WERI-Rb-1 (cell line): ENCODE measurements at regions not wholly inside any gene's neighbourhood (a gene's known extent, or its start where the extent isn't known, plus 50 kb on each side); places are given as distances from the start of the nearest gene placed in this dataset.

ENCODE experiments used
- DNase-seq: peaks from one replicate; pipeline ENCODE4 v3.0.0-alpha.2; 2020
- H3K27ac ChIP-seq: fragments of 250-450 bp; sonication (Bioruptor Pico); 2 replicates; pipeline ENCODE4 v1.5.1; 2020; ENCODE audit warnings: mild to moderate bottlenecking, moderate library complexity
- H3K27me3 ChIP-seq: fragments of 250-450 bp; sonication (Bioruptor Pico); 2 replicates; pipeline ENCODE4 v1.5.1; 2021; ENCODE audit warnings: mild to moderate bottlenecking, low read depth, moderate library complexity; ENCODE audit not compliant: insufficient read depth, severe bottlenecking
- H3K36me3 ChIP-seq: fragments of 250-450 bp; sonication (Bioruptor Pico); 2 replicates; pipeline ENCODE4 v1.5.1; 2020; ENCODE audit warnings: mild to moderate bottlenecking, moderate library complexity
- H3K4me3 ChIP-seq: 2 replicates; pipeline ENCODE4 v1.5.1; 2011; ENCODE audit warnings: low read depth, mild to moderate bottlenecking, control low read depth, low read length
- H3K9me3 ChIP-seq: fragments of 250-450 bp; sonication (Bioruptor Pico); 2 replicates; pipeline ENCODE4 v1.5.1; 2021; ENCODE audit warnings: mild to moderate bottlenecking, moderate library complexity; ENCODE audit not compliant: severe bottlenecking
- TF ChIP-seq, protein P1 (sequence below): IDR thresholded peaks from 2 replicates; pipeline ENCODE4 v1.5.1; 2011; ENCODE audit warnings: low read depth, mild to moderate bottlenecking, control low read depth, inconsistent platforms, low read length

DNA sequence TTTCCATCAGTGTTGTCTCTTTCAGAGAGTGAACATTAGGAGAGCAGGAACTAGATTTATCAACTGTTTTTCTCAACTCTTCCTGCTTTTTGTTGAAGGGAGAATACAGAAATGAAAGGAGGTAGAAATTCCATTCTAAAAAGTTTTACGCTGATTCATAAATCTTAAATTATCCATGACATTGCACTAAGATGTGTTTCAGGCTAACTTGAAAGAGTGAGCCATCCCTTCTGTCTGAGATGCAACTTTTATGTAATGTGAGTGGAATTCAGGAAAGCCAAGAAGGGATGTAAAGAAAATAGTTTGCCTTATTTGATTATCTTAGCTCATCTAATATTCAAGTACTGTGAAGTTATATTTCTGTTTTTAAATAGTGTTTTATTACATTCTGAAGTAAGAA is 349.5 kb upstream of the RGS6 start:
- Histone ChIP-seq H3K4me3 (no peak overlapping the region), H3K36me3 (no peaks in the 10 kb centered on the region), H3K27ac (no peak overlapping the region), H3K9me3 (no peaks in the 10 kb centered on the region), H3K27me3 (no peaks in the 10 kb centered on the region)
- TF ChIP-seq, protein P1, sequence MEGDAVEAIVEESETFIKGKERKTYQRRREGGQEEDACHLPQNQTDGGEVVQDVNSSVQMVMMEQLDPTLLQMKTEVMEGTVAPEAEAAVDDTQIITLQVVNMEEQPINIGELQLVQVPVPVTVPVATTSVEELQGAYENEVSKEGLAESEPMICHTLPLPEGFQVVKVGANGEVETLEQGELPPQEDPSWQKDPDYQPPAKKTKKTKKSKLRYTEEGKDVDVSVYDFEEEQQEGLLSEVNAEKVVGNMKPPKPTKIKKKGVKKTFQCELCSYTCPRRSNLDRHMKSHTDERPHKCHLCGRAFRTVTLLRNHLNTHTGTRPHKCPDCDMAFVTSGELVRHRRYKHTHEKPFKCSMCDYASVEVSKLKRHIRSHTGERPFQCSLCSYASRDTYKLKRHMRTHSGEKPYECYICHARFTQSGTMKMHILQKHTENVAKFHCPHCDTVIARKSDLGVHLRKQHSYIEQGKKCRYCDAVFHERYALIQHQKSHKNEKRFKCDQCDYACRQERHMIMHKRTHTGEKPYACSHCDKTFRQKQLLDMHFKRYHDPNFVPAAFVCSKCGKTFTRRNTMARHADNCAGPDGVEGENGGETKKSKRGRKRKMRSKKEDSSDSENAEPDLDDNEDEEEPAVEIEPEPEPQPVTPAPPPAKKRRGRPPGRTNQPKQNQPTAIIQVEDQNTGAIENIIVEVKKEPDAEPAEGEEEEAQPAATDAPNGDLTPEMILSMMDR, result no peak
- DNase-seq, result no peak

DNA sequence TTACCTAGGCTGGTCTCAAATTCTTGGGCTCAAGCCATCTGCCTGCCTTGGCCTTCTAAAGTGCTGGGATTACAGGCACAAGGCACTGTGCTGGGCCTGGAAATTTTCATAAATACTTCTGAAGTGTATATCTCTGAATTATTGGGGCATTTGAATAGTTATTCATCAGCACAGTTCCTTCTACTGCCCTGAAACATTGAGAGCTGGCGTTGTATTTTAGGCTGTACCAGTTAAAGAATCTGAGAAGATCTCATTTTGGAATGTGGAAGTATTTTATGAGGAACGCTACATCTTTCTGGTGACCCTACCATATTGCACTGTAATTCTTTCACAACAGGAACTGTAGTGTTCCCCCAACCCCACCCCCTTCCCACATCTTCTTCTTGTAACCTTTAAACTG is 349.0 kb upstream of the RGS6 start:
- Histone ChIP-seq H3K36me3 (peaks cover 4% of the 10 kb centered on the region), H3K27ac (no peak overlapping the region), H3K9me3 (no peaks in the 10 kb centered on the region), H3K27me3 (no peaks in the 10 kb centered on the region), H3K4me3 (no peak overlapping the region)
- DNase-seq, result no peak
- TF ChIP-seq, protein P1, result no peak

DNA sequence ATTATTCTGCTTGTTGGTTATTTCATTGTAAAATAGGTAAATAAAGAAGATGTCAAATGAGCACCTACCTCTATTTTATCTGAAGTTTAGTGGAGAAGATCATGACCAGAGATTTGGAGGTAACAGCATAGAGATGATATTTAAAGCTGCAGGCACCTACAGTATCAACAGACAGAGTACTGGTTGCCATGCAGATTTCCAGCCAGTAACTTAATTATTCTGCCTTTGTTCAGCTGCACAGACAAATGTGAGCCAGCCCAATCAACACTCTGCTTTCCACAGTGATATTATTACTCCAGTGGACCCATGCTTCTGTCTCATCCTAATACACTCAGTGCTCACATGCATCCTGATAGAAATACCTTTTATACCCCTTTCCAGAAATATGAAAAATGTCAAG is 348.5 kb upstream of the RGS6 start:
- Histone ChIP-seq H3K4me3 (no peak overlapping the region), H3K27ac (no peak overlapping the region), H3K9me3 (no peaks in the 10 kb centered on the region), H3K27me3 (no peaks in the 10 kb centered on the region), H3K36me3 (peaks cover 4% of the 10 kb centered on the region)
- TF ChIP-seq, protein P1, result no peak
- no peak for DNase-seq

DNA sequence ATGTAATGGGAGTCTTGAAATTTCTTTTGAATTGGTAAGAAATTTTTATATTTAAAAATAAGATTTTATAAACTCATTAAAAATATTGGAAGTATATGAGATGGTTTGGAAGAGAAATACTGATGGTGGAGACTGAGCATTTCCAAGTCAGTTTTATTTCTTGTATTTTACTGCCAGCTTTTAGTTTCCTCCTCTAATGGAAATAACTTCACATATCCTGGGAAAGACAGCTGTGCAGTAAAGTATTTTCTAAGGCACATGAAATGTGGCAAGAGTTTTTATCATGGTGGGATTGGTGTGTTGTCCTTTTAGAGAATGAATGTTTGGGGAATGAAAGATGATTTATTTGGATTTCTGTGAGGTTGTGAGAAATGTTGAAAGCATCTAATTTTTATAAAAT is 346.9 kb upstream of the RGS6 start:
- no peaks in the 10 kb centered on the region for H3K9me3 ChIP-seq
- TF ChIP-seq, protein P1, result no peak
- H3K27me3 ChIP-seq, result no peaks in the 10 kb centered on the region
- H3K27ac ChIP-seq, result no peak overlapping the region
- no peak overlapping the region for H3K4me3 ChIP-seq
- no peak for DNase-seq
- peaks cover 4% of the 10 kb centered on the region for H3K36me3 ChIP-seq

DNA sequence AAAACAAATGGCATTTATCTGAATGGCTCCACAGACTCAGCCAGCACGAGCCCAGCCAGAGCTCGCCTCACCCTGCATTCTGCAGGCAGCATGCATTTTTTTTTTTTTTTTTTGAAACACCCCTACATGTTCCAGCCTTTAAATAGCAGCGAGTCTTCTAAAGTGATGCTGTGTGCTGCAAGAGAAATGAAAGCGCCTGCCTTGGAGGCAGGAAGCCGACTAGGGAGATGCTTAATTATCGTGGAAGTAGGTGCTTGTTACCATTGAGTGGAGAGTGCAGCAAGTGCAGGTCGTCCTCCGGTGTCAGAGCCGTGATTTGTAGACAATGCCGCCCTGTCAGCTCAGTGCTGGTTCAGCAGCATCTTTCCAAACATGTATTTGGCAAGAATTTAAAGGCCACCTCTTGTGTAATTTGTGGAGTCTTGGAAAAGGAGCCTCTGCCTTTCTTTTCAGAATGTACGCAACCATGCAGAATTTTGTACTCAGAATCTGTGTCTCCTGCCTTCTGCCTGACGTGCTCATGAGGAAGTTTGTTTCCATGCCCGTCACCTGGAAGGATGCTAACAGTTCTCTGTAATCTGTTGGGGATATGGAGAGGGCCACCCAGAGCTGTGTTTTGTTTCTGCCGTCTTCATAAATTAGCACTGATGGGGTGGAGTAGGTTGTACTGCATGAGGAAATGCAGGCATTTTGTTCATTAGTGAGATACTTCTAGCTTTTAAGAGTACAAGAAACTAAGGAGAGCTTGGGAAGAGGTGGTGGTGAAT is 345.9 kb upstream of the RGS6 start:
- no peaks in the 10 kb centered on the region for H3K27me3 ChIP-seq
- no peak for DNase-seq
- no peaks in the 10 kb centered on the region for H3K9me3 ChIP-seq
- TF ChIP-seq, protein P1, result no peak
- H3K4me3 ChIP-seq, result no peak overlapping the region
- no peak overlapping the region for H3K27ac ChIP-seq
- H3K36me3 ChIP-seq, result peaks cover 4% of the 10 kb centered on the region

DNA sequence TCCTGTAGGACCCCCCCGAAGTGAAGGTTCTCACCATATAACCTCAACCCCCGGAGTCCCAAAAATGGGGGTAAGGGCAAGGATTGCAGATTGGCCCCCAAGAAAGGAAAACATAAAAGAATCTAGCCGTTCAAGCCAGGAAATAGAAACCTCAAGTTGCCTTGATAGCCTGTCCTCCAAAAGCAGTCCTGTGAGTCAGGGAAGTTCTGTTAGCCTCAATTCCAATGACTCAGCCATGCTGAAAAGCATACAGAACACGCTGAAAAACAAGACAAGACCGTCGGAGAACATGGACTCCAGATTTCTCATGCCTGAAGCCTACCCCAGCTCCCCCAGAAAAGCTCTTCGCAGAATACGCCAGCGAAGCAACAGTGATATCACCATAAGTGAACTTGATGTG is 344.2 kb upstream of the RGS6 start:
- H3K4me3 ChIP-seq, result no peak overlapping the region
- H3K27ac ChIP-seq, result no peak overlapping the region
- no peaks in the 10 kb centered on the region for H3K9me3 ChIP-seq
- TF ChIP-seq, protein P1, result no peak
- no peak for DNase-seq
- H3K36me3 ChIP-seq, result peaks cover 4% of the 10 kb centered on the region
- no peaks in the 10 kb centered on the region for H3K27me3 ChIP-seq
